ENCODE measurements at regions not wholly inside any gene's neighbourhood (a gene's known extent, or its start where the extent isn't known, plus 50 kb on each side); places are given as distances from the start of the nearest gene placed in this dataset.
A peak's percentile ranks its signal among the peaks of the same experiment; 100 is the strongest.

DNA sequence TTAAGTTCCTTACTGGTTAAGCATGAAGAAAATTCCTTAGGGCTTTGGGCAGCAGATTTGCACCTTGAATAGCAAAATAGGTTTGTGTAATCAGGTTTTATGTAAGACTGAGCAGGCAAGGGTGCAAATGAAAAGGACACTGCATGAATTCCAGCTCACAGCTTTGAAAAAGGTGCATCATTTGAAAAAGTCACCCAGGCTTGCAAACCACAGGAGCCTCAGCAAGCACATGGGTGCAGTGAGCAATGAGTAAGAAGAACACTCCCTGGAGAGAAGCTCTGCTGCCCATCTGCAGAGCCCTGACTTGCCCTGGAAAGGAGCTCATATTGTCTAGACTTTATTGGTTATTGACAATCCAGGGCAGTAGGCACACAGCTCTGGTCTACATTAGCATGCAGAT lies 165.6 kb upstream of the KCNJ16 start:
- Histone ChIP-seq H3K9ac (ENCODE audit: low read length) (no peak overlapping the region), H3K4me2 (ENCODE audit: low read length) (no peak overlapping the region), H3K4me3 (ENCODE audit: insufficient read depth, low read depth, low read length) (no peak overlapping the region), H3K36me3 (ENCODE audit: insufficient read depth, low read length) (no peaks in the 10 kb centered on the region), H3K27me3 (ENCODE audit: insufficient read depth, low read length) (no peaks in the 10 kb centered on the region), H3K27ac (ENCODE audit: low read depth, low read length) (no peak overlapping the region), H4K20me1 (ENCODE audit: insufficient read depth, low read length) (no peaks in the 10 kb centered on the region), H3K9me3 (ENCODE audit: insufficient read depth, low read depth, low read length) (no peaks in the 10 kb centered on the region), H3K4me1 (ENCODE audit: insufficient read depth, low read length) (no peaks in the 10 kb centered on the region), H3K79me2 (ENCODE audit: insufficient read depth, low read length) (no peaks in the 10 kb centered on the region), H2AFZ (ENCODE audit: low read depth, low read length) (no peak overlapping the region)
- FAIRE-seq (no peak), DNase-seq (ENCODE audit: low read depth) (no peak)
- H3K36me3 Mint-ChIP-seq (ENCODE audit: low read depth, unreplicated experiment), result no peaks in the 10 kb centered on the region
- no peak for TF ChIP-seq EZH2 (IDR thresholded peaks at IDR 0.05; ENCODE audit: insufficient read depth, low read length)
- TF ChIP-seq CTCF (IDR thresholded peaks at IDR 0.05; ENCODE audit: insufficient read depth, low read depth, low read length), result no peak
- H3K4me1 Mint-ChIP-seq (ENCODE audit: low read depth, unreplicated experiment), result peaks cover 4% of the 10 kb centered on the region
- no peak overlapping the region for H3K27ac Mint-ChIP-seq (ENCODE audit: unreplicated experiment)
- no peak overlapping the region for H3K4me3 Mint-ChIP-seq (ENCODE audit: unreplicated experiment)
- H3K27me3 Mint-ChIP-seq (ENCODE audit: low read depth, unreplicated experiment), result no peaks in the 10 kb centered on the region
- no peaks in the 10 kb centered on the region for H3K9me3 Mint-ChIP-seq (ENCODE audit: unreplicated experiment)

DNA sequence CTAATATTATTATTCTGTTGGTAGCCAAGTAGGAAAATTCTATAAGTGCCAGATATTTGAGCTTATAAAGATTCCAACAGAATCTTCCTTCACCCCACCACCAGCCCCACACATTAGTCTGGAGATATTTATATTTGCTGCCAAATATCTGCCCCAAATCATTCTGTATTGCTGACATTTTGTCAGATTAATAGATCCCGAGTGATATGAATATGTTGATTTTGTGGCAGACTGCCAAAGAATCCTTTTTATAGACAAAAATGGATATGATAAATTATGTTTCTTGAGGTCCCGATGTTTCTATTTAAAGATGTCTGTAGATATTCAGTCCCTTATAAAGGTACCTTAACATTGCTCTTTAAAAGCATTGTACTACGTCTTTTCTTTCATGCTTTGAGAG lies 162.2 kb upstream of the KCNJ16 start:
- Histone ChIP-seq H3K79me2 (ENCODE audit: insufficient read depth, low read length) (no peaks in the 10 kb centered on the region), H3K9ac (ENCODE audit: low read length) (no peak overlapping the region), H4K20me1 (ENCODE audit: insufficient read depth, low read length) (no peaks in the 10 kb centered on the region), H3K4me1 (ENCODE audit: insufficient read depth, low read length) (no peaks in the 10 kb centered on the region), H3K27ac (ENCODE audit: low read depth, low read length) (no peak overlapping the region), H3K4me2 (ENCODE audit: low read length) (peak overlapping the region; percentile 17), H2AFZ (ENCODE audit: low read depth, low read length) (no peak overlapping the region), H3K27me3 (ENCODE audit: insufficient read depth, low read length) (no peaks in the 10 kb centered on the region), H3K4me3 (ENCODE audit: insufficient read depth, low read depth, low read length) (no peak overlapping the region), H3K36me3 (ENCODE audit: insufficient read depth, low read length) (no peaks in the 10 kb centered on the region), H3K9me3 (ENCODE audit: insufficient read depth, low read depth, low read length) (no peaks in the 10 kb centered on the region)
- Mint-ChIP-seq H3K4me1 (ENCODE audit: low read depth, unreplicated experiment) (peaks cover 4% of the 10 kb centered on the region), H3K9me3 (ENCODE audit: unreplicated experiment) (no peaks in the 10 kb centered on the region), H3K27ac (ENCODE audit: unreplicated experiment) (no peak overlapping the region), H3K36me3 (ENCODE audit: low read depth, unreplicated experiment) (no peaks in the 10 kb centered on the region), H3K27me3 (ENCODE audit: low read depth, unreplicated experiment) (no peaks in the 10 kb centered on the region), H3K4me3 (ENCODE audit: unreplicated experiment) (no peak overlapping the region)
- DNase-seq (ENCODE audit: low read depth), result no peak
- no peak for TF ChIP-seq EZH2 (IDR thresholded peaks at IDR 0.05; ENCODE audit: insufficient read depth, low read length)
- no peak for TF ChIP-seq CTCF (IDR thresholded peaks at IDR 0.05; ENCODE audit: insufficient read depth, low read depth, low read length)
- no peak for FAIRE-seq

DNA sequence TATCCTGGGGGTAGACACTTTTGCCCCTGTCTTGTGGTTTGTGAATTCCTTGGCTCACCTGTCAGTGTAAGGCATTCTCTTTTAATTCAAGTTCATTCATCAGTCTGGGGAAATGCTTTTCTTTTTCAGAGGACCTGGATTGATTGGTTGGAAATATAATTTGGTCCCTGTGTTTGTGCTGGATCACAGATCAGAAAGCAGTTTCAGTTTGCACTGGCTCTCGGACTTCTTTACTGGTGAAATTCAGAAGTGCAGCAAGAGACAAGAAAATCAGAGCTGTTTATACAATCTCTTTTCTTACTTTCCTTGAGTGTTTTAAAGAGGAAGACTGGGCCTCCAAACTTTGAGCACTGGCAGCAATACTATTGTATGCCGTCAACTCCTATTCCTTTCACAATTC lies 161.8 kb upstream of the KCNJ16 start:
- Mint-ChIP-seq H3K27me3 (ENCODE audit: low read depth, unreplicated experiment) (no peaks in the 10 kb centered on the region), H3K27ac (ENCODE audit: unreplicated experiment) (no peak overlapping the region), H3K9me3 (ENCODE audit: unreplicated experiment) (no peaks in the 10 kb centered on the region), H3K4me3 (ENCODE audit: unreplicated experiment) (no peak overlapping the region), H3K36me3 (ENCODE audit: low read depth, unreplicated experiment) (no peaks in the 10 kb centered on the region), H3K4me1 (ENCODE audit: low read depth, unreplicated experiment) (peaks cover 4% of the 10 kb centered on the region)
- TF ChIP-seq CTCF (IDR thresholded peaks at IDR 0.05; ENCODE audit: insufficient read depth, low read depth, low read length) (no peak), EZH2 (IDR thresholded peaks at IDR 0.05; ENCODE audit: insufficient read depth, low read length) (no peak)
- Histone ChIP-seq H3K9ac (ENCODE audit: low read length) (no peak overlapping the region), H3K4me1 (ENCODE audit: insufficient read depth, low read length) (no peaks in the 10 kb centered on the region), H2AFZ (ENCODE audit: low read depth, low read length) (no peak overlapping the region), H3K9me3 (ENCODE audit: insufficient read depth, low read depth, low read length) (no peaks in the 10 kb centered on the region), H3K27me3 (ENCODE audit: insufficient read depth, low read length) (no peaks in the 10 kb centered on the region), H3K4me2 (ENCODE audit: low read length) (peak overlapping the region; percentile 17), H4K20me1 (ENCODE audit: insufficient read depth, low read length) (no peaks in the 10 kb centered on the region), H3K4me3 (ENCODE audit: insufficient read depth, low read depth, low read length) (no peak overlapping the region), H3K36me3 (ENCODE audit: insufficient read depth, low read length) (no peaks in the 10 kb centered on the region), H3K79me2 (ENCODE audit: insufficient read depth, low read length) (no peaks in the 10 kb centered on the region), H3K27ac (ENCODE audit: low read depth, low read length) (no peak overlapping the region)
- DNase-seq (ENCODE audit: low read depth) (peak; percentile 7), FAIRE-seq (no peak)

All from astrocyte (in vitro differentiated cells and primary cell).